H1 (cell line): ENCODE measurements at regions not wholly inside any gene's neighbourhood (a gene's known extent, or its start where the extent isn't known, plus 50 kb on each side); places are given as distances from the start of the nearest gene placed in this dataset.

Experiments used
- ATF2 ChIP-seq: IDR thresholded peaks from 2 replicates; pipeline ENCODE4 v1.6.1; 2012; ENCODE audit warnings: low read length, inconsistent platforms
- CEBPB ChIP-seq: IDR thresholded peaks from 2 replicates; pipeline ENCODE4 v1.6.1; 2012; ENCODE audit warnings: low read depth, low read length
- CHD2 ChIP-seq: IDR thresholded peaks from 2 replicates; pipeline ENCODE4 v1.6.1; 2012; ENCODE audit warnings: low read length, improper control_type of control experiment
- CTCF ChIP-seq, 3 experiments: IDR thresholded peaks; 1 replicate in 2 of 3; 2 replicates in 1 of 3; pipeline versions ENCODE4 v1.5.1 to v1.6.1; 2011; ENCODE audit warnings: low read length in 3 of 3, mild to moderate bottlenecking in 3 of 3, inconsistent platforms in 2 of 3, low read depth in 1 of 3, moderate library complexity in 1 of 3; ENCODE audit not compliant: insufficient read depth in 1 of 3; ENCODE audit errors: control extremely low read depth in 1 of 3
- EP300 ChIP-seq, 2 experiments: IDR thresholded peaks; 1 replicate in 1 of 2; 2 replicates in 1 of 2; pipeline ENCODE4 v1.6.1; 2011 to 2012; ENCODE audit warnings: low read depth in 2 of 2, low read length in 2 of 2, mild to moderate bottlenecking in 2 of 2, borderline replicate concordance in 1 of 2, inconsistent platforms in 1 of 2, moderate library complexity in 1 of 2
- JUND ChIP-seq: IDR thresholded peaks from 2 replicates; pipeline ENCODE4 v1.6.1; 2011; ENCODE audit warnings: mild to moderate bottlenecking, improper control_type of control experiment, low read length
- POLR2A ChIP-seq, 2 experiments: IDR thresholded peaks; 1 replicate in 1 of 2; 2 replicates in 1 of 2; pipeline ENCODE4 v1.6.1; 2011; ENCODE audit warnings: low read depth in 2 of 2, low read length in 2 of 2, mild to moderate bottlenecking in 2 of 2; ENCODE audit errors: control extremely low read depth in 1 of 2
- POLR2AphosphoS5 ChIP-seq: IDR thresholded peaks from 2 replicates; pipeline ENCODE4 v1.6.1; 2011; ENCODE audit warnings: low read depth, low read length
- SIN3A ChIP-seq, 2 experiments: IDR thresholded peaks in 1 of 2; conservative IDR thresholded peaks in 1 of 2; 2 replicates each; pipeline ENCODE4 v1.6.1; 2011 to 2012; ENCODE audit warnings: low read length in 2 of 2, improper control_type of control experiment in 1 of 2, low read depth in 1 of 2, mild to moderate bottlenecking in 1 of 2
- SP1 ChIP-seq: IDR thresholded peaks from 2 replicates; pipeline ENCODE4 v1.6.1; 2011; ENCODE audit warnings: low read depth, low read length
- SP2 ChIP-seq: IDR thresholded peaks from 2 replicates; pipeline ENCODE4 v1.6.1; 2012; ENCODE audit warnings: mild to moderate bottlenecking, low read length, inconsistent platforms
- YY1 ChIP-seq: IDR thresholded peaks from 2 replicates; pipeline ENCODE4 v1.6.1; 2011; ENCODE audit warnings: low read depth, mild to moderate bottlenecking, low read length
- TF ChIP-seq, protein P1 (sequence below): IDR thresholded peaks from 2 replicates; pipeline ENCODE4 v1.6.1; 2012; ENCODE audit warnings: inconsistent platforms
- TF ChIP-seq, protein P2 (sequence below): IDR thresholded peaks from 2 replicates; pipeline ENCODE4 v1.6.1; 2011; ENCODE audit warnings: low read depth, mild to moderate bottlenecking, low read length; ENCODE audit not compliant: insufficient read depth

GRCh38 chr20:56932575-56933330 is 303.6 kb downstream of the TFAP2C start:
- TF ChIP-seq ATF2, result no peak
- no peak for TF ChIP-seq POLR2A (IDR thresholded peaks at IDR 0.05; ENCODE audit: control extremely low read depth in 1 of 2, low read depth in 2 of 2, low read length in 2 of 2)
- TF ChIP-seq YY1, result no peak
- TF ChIP-seq SP2, result no peak
- TF ChIP-seq CHD2, result no peak
- TF ChIP-seq CTCF (IDR thresholded peaks at IDR 0.05; ENCODE audit: control extremely low read depth in 1 of 3, insufficient read depth in 1 of 3, low read depth in 1 of 3, low read length in 3 of 3), result no peak
- TF ChIP-seq POLR2AphosphoS5, result no peak
- TF ChIP-seq, protein P1, sequence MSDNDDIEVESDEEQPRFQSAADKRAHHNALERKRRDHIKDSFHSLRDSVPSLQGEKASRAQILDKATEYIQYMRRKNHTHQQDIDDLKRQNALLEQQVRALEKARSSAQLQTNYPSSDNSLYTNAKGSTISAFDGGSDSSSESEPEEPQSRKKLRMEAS, result no peak
- TF ChIP-seq, protein P2, sequence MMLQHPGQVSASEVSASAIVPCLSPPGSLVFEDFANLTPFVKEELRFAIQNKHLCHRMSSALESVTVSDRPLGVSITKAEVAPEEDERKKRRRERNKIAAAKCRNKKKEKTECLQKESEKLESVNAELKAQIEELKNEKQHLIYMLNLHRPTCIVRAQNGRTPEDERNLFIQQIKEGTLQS, result no peak
- no peak for TF ChIP-seq SP1
- no peak for TF ChIP-seq SIN3A (conservative IDR thresholded peaks at IDR 0.05 in 1 of 2, IDR thresholded peaks at IDR 0.05 in 1 of 2; ENCODE audit: low read depth in 1 of 2, low read length in 2 of 2)
- TF ChIP-seq EP300 (IDR thresholded peaks at IDR 0.05; ENCODE audit: borderline replicate concordance in 1 of 2, low read depth in 2 of 2, low read length in 2 of 2), result no peak
- TF ChIP-seq CEBPB, result no peak
- TF ChIP-seq JUND, result no peak
